ENCODE measurements at regions not wholly inside any gene's neighbourhood (a gene's known extent, or its start where the extent isn't known, plus 50 kb on each side); places are given as distances from the start of the nearest gene placed in this dataset.

DNA sequence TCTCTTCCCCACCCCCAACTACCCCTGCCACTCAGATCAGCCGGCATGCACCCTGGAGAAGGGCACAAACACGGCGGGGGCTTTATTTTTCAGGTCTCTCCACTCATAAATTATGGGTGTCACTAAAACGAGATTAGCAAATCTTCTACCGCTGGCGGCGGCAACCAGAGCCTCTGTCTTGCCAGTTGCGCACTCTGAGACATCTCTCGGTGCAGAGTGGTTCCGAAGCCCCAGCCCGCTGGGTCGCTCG lies 125.3 kb upstream of the C11orf58 start:
- no peak for TF ChIP-seq EZH2phosphoT487 (conservative IDR thresholded peaks at IDR 0.05; ENCODE audit: low read length)
- TF ChIP-seq, protein P1, sequence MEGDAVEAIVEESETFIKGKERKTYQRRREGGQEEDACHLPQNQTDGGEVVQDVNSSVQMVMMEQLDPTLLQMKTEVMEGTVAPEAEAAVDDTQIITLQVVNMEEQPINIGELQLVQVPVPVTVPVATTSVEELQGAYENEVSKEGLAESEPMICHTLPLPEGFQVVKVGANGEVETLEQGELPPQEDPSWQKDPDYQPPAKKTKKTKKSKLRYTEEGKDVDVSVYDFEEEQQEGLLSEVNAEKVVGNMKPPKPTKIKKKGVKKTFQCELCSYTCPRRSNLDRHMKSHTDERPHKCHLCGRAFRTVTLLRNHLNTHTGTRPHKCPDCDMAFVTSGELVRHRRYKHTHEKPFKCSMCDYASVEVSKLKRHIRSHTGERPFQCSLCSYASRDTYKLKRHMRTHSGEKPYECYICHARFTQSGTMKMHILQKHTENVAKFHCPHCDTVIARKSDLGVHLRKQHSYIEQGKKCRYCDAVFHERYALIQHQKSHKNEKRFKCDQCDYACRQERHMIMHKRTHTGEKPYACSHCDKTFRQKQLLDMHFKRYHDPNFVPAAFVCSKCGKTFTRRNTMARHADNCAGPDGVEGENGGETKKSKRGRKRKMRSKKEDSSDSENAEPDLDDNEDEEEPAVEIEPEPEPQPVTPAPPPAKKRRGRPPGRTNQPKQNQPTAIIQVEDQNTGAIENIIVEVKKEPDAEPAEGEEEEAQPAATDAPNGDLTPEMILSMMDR (IDR thresholded peaks at IDR 0.05; ENCODE audit: insufficient read depth, low read length, poor library complexity, severe bottlenecking): no peak

Data from SU-DHL-6 (cell line).